ENCODE measurements at regions not wholly inside any gene's neighbourhood (a gene's known extent, or its start where the extent isn't known, plus 50 kb on each side); places are given as distances from the start of the nearest gene placed in this dataset.

- no peaks in the 10 kb centered on the region for H3K27me3 ChIP-seq (ENCODE audit: control insufficient read depth in 1 of 2, insufficient read depth in 2 of 2, low read length in 2 of 2)
- POLR2A ChIA-PET: no interaction called here
- CTCF ChIA-PET (ENCODE audit: low intra/inter-chr PET ratio, low total read pairs): no interaction called here
Measured at GRCh38 chr6:40815731-40816130, 223.3 kb downstream of the UNC5CL start.

More at GRCh38 chr6:40815731-40816130, 223.3 kb downstream of the UNC5CL start:
- H3K4me3 ChIP-seq (replicated peaks in 1 of 3; ENCODE audit: insufficient read depth in 1 of 3, low read depth in 2 of 3, low read length in 3 of 3): no peak overlapping the region
- no peaks in the 10 kb centered on the region for H3K36me3 ChIP-seq (replicated peaks in 1 of 2; ENCODE audit: control insufficient read depth in 1 of 2, insufficient read depth in 2 of 2, low read length in 2 of 2)
- H2AFZ ChIP-seq (ENCODE audit: low read length): no peak overlapping the region
- no peaks in the 10 kb centered on the region for H4K20me1 ChIP-seq (ENCODE audit: insufficient read depth, low read length)
- no peak for DNase-seq (ENCODE audit: low spot score)
- TF ChIP-seq HNRNPLL (IDR thresholded peaks at IDR 0.05; ENCODE audit: low read depth, low read length, poor library complexity, severe bottlenecking): no peak
- no peak for TF ChIP-seq ZSCAN20 (CRISPR knock-in tag; IDR thresholded peaks at IDR 0.05; ENCODE audit: borderline replicate concordance)
- TF ChIP-seq ZFP91 (CRISPR knock-in tag; IDR thresholded peaks at IDR 0.05; ENCODE audit: borderline replicate concordance): no peak
- no peak for TF ChIP-seq PRDM10 (CRISPR knock-in tag; IDR thresholded peaks at IDR 0.05; ENCODE audit: low read depth)
- TF ChIP-seq CENPBD1 (CRISPR knock-in tag; IDR thresholded peaks at IDR 0.05; ENCODE audit: borderline replicate concordance, low read depth): no peak
- no peak for TF ChIP-seq CHD2 (IDR thresholded peaks at IDR 0.05; ENCODE audit: low read depth, low read length)
- TF ChIP-seq ZFP62 (CRISPR knock-in tag; IDR thresholded peaks at IDR 0.05): no peak
- TF ChIP-seq SP4 (CRISPR knock-in tag; IDR thresholded peaks at IDR 0.05): no peak
- no peak for TF ChIP-seq RBAK (CRISPR knock-in tag; IDR thresholded peaks at IDR 0.05)
- TF ChIP-seq SALL1 (CRISPR knock-in tag; IDR thresholded peaks at IDR 0.05): no peak
- TF ChIP-seq RAD51 (IDR thresholded peaks at IDR 0.05; ENCODE audit: borderline replicate concordance): no peak
- no peak for TF ChIP-seq ZSCAN9 (CRISPR knock-in tag; IDR thresholded peaks at IDR 0.05; ENCODE audit: borderline replicate concordance)
- TF ChIP-seq ZNF512B (CRISPR knock-in tag; IDR thresholded peaks at IDR 0.05; ENCODE audit: borderline replicate concordance): no peak
- no peak for TF ChIP-seq ZNF264 (CRISPR knock-in tag; IDR thresholded peaks at IDR 0.05)
- no peak for TF ChIP-seq HOXA9 (CRISPR knock-in tag; IDR thresholded peaks at IDR 0.05; ENCODE audit: borderline replicate concordance)
- no peak for TF ChIP-seq ZNF605 (CRISPR knock-in tag; IDR thresholded peaks at IDR 0.05)
- no peak for TF ChIP-seq SP5 (CRISPR knock-in tag; IDR thresholded peaks at IDR 0.05; ENCODE audit: borderline replicate concordance, low read depth)
- H3K9ac ChIP-seq (ENCODE audit: insufficient read depth, low read depth, low read length): no peak overlapping the region
- no TSS peak for BruUV-seq (replicated peaks)
- no peak overlapping the region for H3K27ac ChIP-seq (ENCODE audit: extremely low read length, insufficient read depth, low read length)
- ATAC-seq: no peak
- H3K9me3 ChIP-seq (ENCODE audit: low read length): no peaks in the 10 kb centered on the region
- no peak overlapping the region for H3K4me2 ChIP-seq (ENCODE audit: low read depth, low read length)
- no peaks in the 10 kb centered on the region for H3K4me1 ChIP-seq (ENCODE audit: insufficient read depth, low read length)
- intact Hi-C loops (cut with micrococcal nuclease; ENCODE audit: unreplicated experiment) (no loop called here), in situ Hi-C loops (cut with HindIII; ENCODE audit: extremely low pct_ligation_motif_present, low pct_unique_long_range_greater_than_20kb) (no loop called here)
- FAIRE-seq: no peak
- H3K79me2 ChIP-seq (ENCODE audit: insufficient read depth, low read length): no peaks in the 10 kb centered on the region
- WGBS (ENCODE audit: low lambda C conversion rate): 37% methylated on average over 12 of the region's 12 CpGs
